ENCODE measurements at regions not wholly inside any gene's neighbourhood (a gene's known extent, or its start where the extent isn't known, plus 50 kb on each side); places are given as distances from the start of the nearest gene placed in this dataset.
A peak's percentile ranks its signal among the peaks of the same experiment; 100 is the strongest.

- H3F3A ChIP-seq (ENCODE audit: low read depth), result no peaks in the 10 kb centered on the region
- no peaks in the 10 kb centered on the region for H4K20me1 ChIP-seq (ENCODE audit: insufficient read depth, low read length, poor library complexity, severe bottlenecking)
- H3K9me2 ChIP-seq (replicated peaks; ENCODE audit: low read depth, low read length), result no peaks in the 10 kb centered on the region
- peaks cover 23% of the 10 kb centered on the region for H3K4me1 ChIP-seq (ENCODE audit: insufficient read depth, low read length, poor library complexity, severe bottlenecking)
- no peak for TF ChIP-seq EZH2phosphoT487 (IDR thresholded peaks at IDR 0.05; ENCODE audit: borderline replicate concordance)
- TF ChIP-seq, protein P1, sequence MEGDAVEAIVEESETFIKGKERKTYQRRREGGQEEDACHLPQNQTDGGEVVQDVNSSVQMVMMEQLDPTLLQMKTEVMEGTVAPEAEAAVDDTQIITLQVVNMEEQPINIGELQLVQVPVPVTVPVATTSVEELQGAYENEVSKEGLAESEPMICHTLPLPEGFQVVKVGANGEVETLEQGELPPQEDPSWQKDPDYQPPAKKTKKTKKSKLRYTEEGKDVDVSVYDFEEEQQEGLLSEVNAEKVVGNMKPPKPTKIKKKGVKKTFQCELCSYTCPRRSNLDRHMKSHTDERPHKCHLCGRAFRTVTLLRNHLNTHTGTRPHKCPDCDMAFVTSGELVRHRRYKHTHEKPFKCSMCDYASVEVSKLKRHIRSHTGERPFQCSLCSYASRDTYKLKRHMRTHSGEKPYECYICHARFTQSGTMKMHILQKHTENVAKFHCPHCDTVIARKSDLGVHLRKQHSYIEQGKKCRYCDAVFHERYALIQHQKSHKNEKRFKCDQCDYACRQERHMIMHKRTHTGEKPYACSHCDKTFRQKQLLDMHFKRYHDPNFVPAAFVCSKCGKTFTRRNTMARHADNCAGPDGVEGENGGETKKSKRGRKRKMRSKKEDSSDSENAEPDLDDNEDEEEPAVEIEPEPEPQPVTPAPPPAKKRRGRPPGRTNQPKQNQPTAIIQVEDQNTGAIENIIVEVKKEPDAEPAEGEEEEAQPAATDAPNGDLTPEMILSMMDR (conservative IDR thresholded peaks at IDR 0.05; ENCODE audit: low read length), result no peak
- no peak overlapping the region for H2AFZ ChIP-seq (ENCODE audit: low read length)
- no peak overlapping the region for H3K9ac ChIP-seq (ENCODE audit: low read depth, low read length, poor library complexity, severe bottlenecking)
- H3K9me3 ChIP-seq (ENCODE audit: insufficient read depth, low read depth, low read length), result no peaks in the 10 kb centered on the region
- peaks cover 25% of the 10 kb centered on the region for H3K27me3 ChIP-seq (ENCODE audit: insufficient read depth, low read length, poor library complexity, severe bottlenecking)
- H3K36me3 ChIP-seq (ENCODE audit: insufficient read depth, low read length), result no peaks in the 10 kb centered on the region
- no peaks in the 10 kb centered on the region for H3K79me2 ChIP-seq (ENCODE audit: insufficient read depth, low read length)
- no peak overlapping the region for H3K4me2 ChIP-seq (ENCODE audit: low read depth, low read length, poor library complexity, severe bottlenecking)
- no peak overlapping the region for H3K4me3 ChIP-seq (ENCODE audit: low read length, poor library complexity, severe bottlenecking)
Measured at GRCh38 chr13:59451236-59451635, 712.5 kb downstream of the DIAPH3 start.

DNA sequence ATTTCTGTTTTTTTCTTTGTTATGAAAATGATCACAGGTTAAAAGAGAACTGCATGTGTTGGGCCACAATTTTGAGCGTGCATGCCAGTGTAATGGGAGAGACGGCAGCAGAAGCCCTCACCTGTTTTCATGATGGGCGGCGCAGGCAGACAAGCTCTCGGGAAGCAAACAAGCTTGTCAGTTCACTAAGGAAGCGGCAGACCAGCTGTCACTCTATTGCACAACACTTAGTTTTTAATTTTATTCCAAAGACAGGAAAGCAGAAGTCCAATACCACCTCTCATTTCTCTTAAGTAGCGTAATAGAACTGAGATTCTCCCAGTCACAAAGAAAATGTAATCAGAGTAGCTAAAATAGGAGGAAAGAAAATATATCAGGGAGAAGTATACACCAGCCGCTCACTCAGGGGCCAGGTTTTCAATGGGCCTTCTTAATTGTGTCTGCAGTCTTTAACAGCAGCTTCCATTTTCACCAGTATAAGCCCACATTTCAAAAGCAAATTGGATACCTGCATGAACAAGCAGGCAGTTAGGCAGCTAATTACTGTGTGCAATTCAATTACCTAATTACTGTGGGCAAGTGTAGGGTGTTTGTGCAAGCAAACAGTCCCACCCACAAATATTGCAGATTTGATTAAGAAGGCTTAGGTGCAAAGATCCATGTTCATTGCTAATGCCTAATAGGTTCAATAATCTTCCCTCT is 711.4 kb downstream of the DIAPH3 start:
- H4K20me1 ChIP-seq (ENCODE audit: insufficient read depth, low read length, poor library complexity, severe bottlenecking), result no peaks in the 10 kb centered on the region
- no peaks in the 10 kb centered on the region for H3F3A ChIP-seq (ENCODE audit: low read depth)
- H3K79me2 ChIP-seq (ENCODE audit: insufficient read depth, low read length), result no peaks in the 10 kb centered on the region
- H3K9me2 ChIP-seq (replicated peaks; ENCODE audit: low read depth, low read length), result no peaks in the 10 kb centered on the region
- no peaks in the 10 kb centered on the region for H3K36me3 ChIP-seq (ENCODE audit: insufficient read depth, low read length)
- peaks cover 25% of the 10 kb centered on the region for H3K27me3 ChIP-seq (ENCODE audit: insufficient read depth, low read length, poor library complexity, severe bottlenecking)
- H2AFZ ChIP-seq (ENCODE audit: low read length), result no peak overlapping the region
- no peak for TF ChIP-seq EZH2phosphoT487 (IDR thresholded peaks at IDR 0.05; ENCODE audit: borderline replicate concordance)
- TF ChIP-seq, protein P1 (conservative IDR thresholded peaks at IDR 0.05; ENCODE audit: low read length), result no peak
- H3K4me3 ChIP-seq (ENCODE audit: low read length, poor library complexity, severe bottlenecking), result no peak overlapping the region
- H3K9ac ChIP-seq (ENCODE audit: low read depth, low read length, poor library complexity, severe bottlenecking), result no peak overlapping the region
- H3K4me2 ChIP-seq (ENCODE audit: low read depth, low read length, poor library complexity, severe bottlenecking), result no peak overlapping the region
- H3K9me3 ChIP-seq (ENCODE audit: insufficient read depth, low read depth, low read length), result no peaks in the 10 kb centered on the region
- peaks cover 12% of the 10 kb centered on the region for H3K4me1 ChIP-seq (ENCODE audit: insufficient read depth, low read length, poor library complexity, severe bottlenecking)

DNA sequence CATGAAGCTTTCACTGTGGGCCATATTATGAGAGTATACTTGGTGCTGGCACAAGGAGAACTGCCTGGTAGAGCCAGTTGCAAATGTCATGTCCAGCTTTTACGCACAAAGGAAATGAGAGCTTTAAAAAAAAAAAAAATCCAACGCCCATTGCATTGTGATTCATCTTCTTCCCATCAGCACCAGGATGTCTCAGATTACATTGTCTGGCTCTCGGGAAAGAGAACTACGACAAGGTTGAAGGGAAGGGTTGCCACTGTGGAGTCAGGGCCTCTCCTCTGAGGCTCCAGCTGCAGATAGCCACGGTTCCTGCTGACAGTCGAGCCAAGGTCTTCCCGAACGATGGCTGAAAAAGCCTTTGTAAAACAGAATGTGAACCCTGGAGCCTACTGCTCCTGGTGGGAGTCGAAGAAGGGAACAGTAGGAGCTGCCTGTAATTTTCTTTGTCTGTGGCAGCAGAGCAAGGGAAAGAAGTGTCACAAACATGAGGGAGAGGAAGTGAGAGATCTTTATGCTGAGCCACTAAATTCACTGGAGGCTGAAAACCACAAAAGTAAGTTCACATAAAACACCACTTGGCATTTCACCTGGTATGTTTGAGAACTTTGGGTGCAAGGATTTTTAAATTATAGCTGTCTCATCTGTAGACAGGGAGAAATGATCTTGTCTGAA is 704.7 kb downstream of the DIAPH3 start:
- Histone ChIP-seq H3K4me1 (ENCODE audit: insufficient read depth, low read length, poor library complexity, severe bottlenecking) (peaks cover 51% of the 10 kb centered on the region), H3K79me2 (ENCODE audit: insufficient read depth, low read length) (no peaks in the 10 kb centered on the region), H3K9me2 (replicated peaks; ENCODE audit: low read depth, low read length) (no peaks in the 10 kb centered on the region), H2AFZ (ENCODE audit: low read length) (no peak overlapping the region), H3K36me3 (ENCODE audit: insufficient read depth, low read length) (no peaks in the 10 kb centered on the region), H3K9me3 (ENCODE audit: insufficient read depth, low read depth, low read length) (no peaks in the 10 kb centered on the region), H3F3A (ENCODE audit: low read depth) (0 out of 2 replicates have a peak, but pooled peaks cover 4% of the 10 kb centered on the region), H3K9ac (ENCODE audit: low read depth, low read length, poor library complexity, severe bottlenecking) (no peak overlapping the region), H3K4me3 (ENCODE audit: low read length, poor library complexity, severe bottlenecking) (peak overlapping the region; percentile 3), H3K4me2 (ENCODE audit: low read depth, low read length, poor library complexity, severe bottlenecking) (peak overlapping the region; percentile 61), H3K27me3 (ENCODE audit: insufficient read depth, low read length, poor library complexity, severe bottlenecking) (no peaks in the 10 kb centered on the region), H4K20me1 (ENCODE audit: insufficient read depth, low read length, poor library complexity, severe bottlenecking) (no peaks in the 10 kb centered on the region)
- TF ChIP-seq EZH2phosphoT487 (IDR thresholded peaks at IDR 0.05; ENCODE audit: borderline replicate concordance), result no peak
- TF ChIP-seq, protein P1 (conservative IDR thresholded peaks at IDR 0.05; ENCODE audit: low read length), result no peak
